GM12878 (cell line): ENCODE measurements at regions not wholly inside any gene's neighbourhood (a gene's known extent, or its start where the extent isn't known, plus 50 kb on each side); places are given as distances from the start of the nearest gene placed in this dataset.

Experiments used
- ATAC-seq: fragments of 200-7000 bp; cut with Tn5 transposase; 3 replicates; pipeline ENCODE4 v1.9.1; 2020; ENCODE audit warnings: mild to moderate bottlenecking, moderate library complexity
- BruUV-seq: library from RNA; stranded (reverse); fragments of 400-500 nt; replicated peaks from 2 replicates; lab custom pipeline; 2021; lab: Mats Ljungman, UMichigan
- CTCF ChIA-PET: fragments of 300-600 bp; sonication (Branson Sonifier 250); formaldehyde crosslinking; extraction: SDS; loops from one replicate; lab custom pipeline; 2021; ENCODE audit warnings: inconsistent platforms; lab: Yijun Ruan, JAX
- POLR2A ChIA-PET: fragments of 350-600 bp; formaldehyde crosslinking; extraction: SDS; loops from one replicate; lab custom pipeline; 2021; ENCODE audit warnings: inconsistent platforms; lab: Charles Lee
- RAD21 ChIA-PET: fragments of 300-600 bp; sonication (Branson Sonifier 250); formaldehyde crosslinking; loops from one replicate; lab custom pipeline; 2023; ENCODE audit warnings: antibody characterized with exemption; ENCODE audit not compliant: unreplicated experiment; lab: Charles Lee
- SMC1A ChIA-PET: fragments of 300-600 bp; sonication (Branson Sonifier 250); formaldehyde crosslinking; loops from one replicate; lab custom pipeline; 2023; ENCODE audit not compliant: unreplicated experiment, uncharacterized antibody; lab: Charles Lee
- DNase-seq: peaks from one replicate; pipeline ENCODE4 v3.0.0-alpha.2; 2011; ENCODE audit warnings: low read depth, low spot score
- FAIRE-seq: peaks from 3 replicates; lab custom pipeline; 2011; peaks lifted over from hg19 to GRCh38; lab: Jason Lieb, UNC
- H2AFZ ChIP-seq: 2 replicates; pipeline ENCODE4 v1.6.0; 2011; ENCODE audit warnings: low read depth, low read length, control low read depth; ENCODE audit not compliant: control insufficient read depth
- H3K27ac ChIP-seq: 2 replicates; pipeline ENCODE4 v1.5.1; 2011; ENCODE audit warnings: control low read depth; ENCODE audit not compliant: control insufficient read depth, insufficient read depth
- H3K27me3 ChIP-seq, 2 experiments: replicated peaks in 1 of 2; 2 replicates each; pipeline versions ENCODE4 v1.6.0 to v1.6.1; 2011; ENCODE audit warnings: low read length in 1 of 2; ENCODE audit not compliant: control insufficient read depth in 2 of 2, insufficient read depth in 2 of 2
- H3K36me3 ChIP-seq, 2 experiments: 2 replicates each; pipeline ENCODE4 v1.5.1; 2011; ENCODE audit warnings: low read length in 1 of 2; ENCODE audit not compliant: control insufficient read depth in 2 of 2, insufficient read depth in 2 of 2
- H3K4me1 ChIP-seq: 2 replicates; pipeline ENCODE4 v1.6.1; 2011; ENCODE audit warnings: mild to moderate bottlenecking, low read length, moderate library complexity, mixed read lengths; ENCODE audit not compliant: control insufficient read depth, insufficient read depth
- H3K4me2 ChIP-seq: 2 replicates; pipeline ENCODE4 v1.6.0; 2011; ENCODE audit warnings: control low read depth; ENCODE audit not compliant: control insufficient read depth, insufficient read depth
- H3K4me3 ChIP-seq: fragments of 200-600 bp; sonication (generic); 2 replicates; pipeline ENCODE4 v1.5.1; 2016
- H3K79me2 ChIP-seq: 2 replicates; pipeline ENCODE4 v1.6.0; 2011; ENCODE audit warnings: low read length; ENCODE audit not compliant: control insufficient read depth, insufficient read depth
- H3K9ac ChIP-seq: 2 replicates; pipeline ENCODE4 v1.8.0; 2011; ENCODE audit warnings: low read length, control low read depth, mixed read lengths; ENCODE audit not compliant: control insufficient read depth, insufficient read depth
- H3K9me3 ChIP-seq: replicated peaks from 3 replicates; pipeline ENCODE4 v1.5.1; 2011; ENCODE audit warnings: mild to moderate bottlenecking, low read length; ENCODE audit not compliant: control insufficient read depth, insufficient read depth
- H4K20me1 ChIP-seq: 2 replicates; pipeline ENCODE4 v1.6.0; 2011; ENCODE audit not compliant: control insufficient read depth, insufficient read depth
- BMI1 ChIP-seq: fragments of 450-650 bp; IDR thresholded peaks from 2 replicates; pipeline ENCODE4 v1.6.1; 2016; ENCODE audit warnings: mild to moderate bottlenecking, moderate library complexity, borderline replicate concordance
- CBX5 ChIP-seq: sonication (generic); IDR thresholded peaks from 2 replicates; pipeline ENCODE4 v1.6.1; 2016; ENCODE audit warnings: low read depth, moderate library complexity, mild to moderate bottlenecking, inconsistent platforms
- ESRRA ChIP-seq: IDR thresholded peaks from 2 replicates; pipeline ENCODE4 v1.6.1; 2012; ENCODE audit warnings: mild to moderate bottlenecking, low read length, improper control_type of control experiment
- FOXK2 ChIP-seq: fragments of 450-650 bp; IDR thresholded peaks from 2 replicates; pipeline ENCODE4 v1.6.1; 2017; ENCODE audit warnings: mild to moderate bottlenecking, moderate library complexity
- HDAC6 ChIP-seq: fragments of 200-600 bp; sonication (generic); IDR thresholded peaks from one replicate; pipeline ENCODE4 v1.8.0; 2017; ENCODE audit warnings: antibody characterized with exemption; ENCODE audit not compliant: unreplicated experiment
- IKZF2 ChIP-seq, 2 experiments: fragments of 450-650 bp; IDR thresholded peaks; 2 replicates each; pipeline ENCODE4 v1.6.1; 2017; ENCODE audit warnings: mild to moderate bottlenecking in 2 of 2, moderate library complexity in 2 of 2
- JUNB ChIP-seq: IDR thresholded peaks from 2 replicates; pipeline ENCODE4 v1.6.1; 2016; ENCODE audit warnings: antibody characterized with exemption, mild to moderate bottlenecking
- MYC ChIP-seq: IDR thresholded peaks from 2 replicates; pipeline ENCODE4 v1.6.1; 2011; ENCODE audit warnings: mild to moderate bottlenecking, low read length, moderate library complexity, inconsistent platforms; ENCODE audit not compliant: insufficient read depth, insufficient replicate concordance, insufficient read length, severe bottlenecking
- SMAD1 ChIP-seq: fragments of 450-650 bp; IDR thresholded peaks from 2 replicates; pipeline ENCODE4 v1.6.1; 2018; ENCODE audit warnings: mild to moderate bottlenecking, low read depth; ENCODE audit not compliant: partially characterized antibody
- SP1 ChIP-seq: IDR thresholded peaks from one replicate; pipeline ENCODE4 v1.6.1; 2011; ENCODE audit warnings: low read depth, low read length
- ZNF274 ChIP-seq: IDR thresholded peaks from one replicate; pipeline ENCODE4 v1.8.0; 2011; ENCODE audit not compliant: insufficient read length, insufficient read depth
- ZNF592 ChIP-seq: fragments of 450-650 bp; IDR thresholded peaks from 2 replicates; pipeline ENCODE4 v1.6.1; 2017; ENCODE audit warnings: mild to moderate bottlenecking, moderate library complexity
- WGBS: methylation state at CpG from one replicate; pipeline ENCODE4 v1.1.6; 2016; ENCODE audit warnings: low lambda C conversion rate; ENCODE audit not compliant: insufficient replicate concordance, insufficient coverage; ENCODE audit errors: missing lambda C conversion rate; 5-methylcytosine and 5-hydroxymethylcytosine counted together
- in situ Hi-C: fragments of 300-500 bp; cut with MboI; formaldehyde crosslinking; loops from 9 replicates; pipeline ENCODE4 v1.14.3; 2018; ENCODE audit warnings: mixed read lengths
- intact Hi-C: fragments of 100-400 bp; cut with micrococcal nuclease; formaldehyde crosslinking; loops from one replicate; pipeline ENCODE4 v1.14.2; 2022; ENCODE audit not compliant: unreplicated experiment
- TF ChIP-seq, protein P1 (sequence below): fragments of 450-650 bp; IDR thresholded peaks from 2 replicates; pipeline ENCODE4 v1.6.1; 2017; ENCODE audit warnings: mild to moderate bottlenecking, low read depth, inconsistent platforms; ENCODE audit not compliant: poor library complexity, severe bottlenecking
- TF ChIP-seq, protein P2 (sequence below): IDR thresholded peaks from 2 replicates; pipeline ENCODE4 v1.6.1; 2012; ENCODE audit warnings: low read depth, low read length, improper control_type of control experiment

DNA sequence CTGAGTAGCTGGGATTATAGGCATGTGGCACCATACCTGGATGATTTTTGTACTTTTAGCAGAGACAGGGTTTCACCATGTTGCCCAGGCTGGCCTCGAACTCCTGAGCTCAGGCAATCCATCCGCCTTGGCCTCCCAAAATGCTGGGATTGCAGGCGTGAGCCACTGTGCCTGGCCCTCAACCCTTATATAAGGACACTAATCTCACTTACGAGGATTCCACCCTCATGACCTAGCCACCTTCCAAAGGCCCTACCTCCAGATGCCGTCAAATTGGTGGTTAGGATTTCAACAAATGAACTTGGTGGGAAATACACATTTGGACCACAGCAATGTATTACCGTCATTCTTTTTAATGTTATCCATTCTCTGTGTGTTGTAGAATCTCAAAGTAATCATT, 61.0 kb downstream of the ING1 start:
- Histone ChIP-seq H3K4me1 (no peaks in the 10 kb centered on the region), H3K27ac (no peak overlapping the region), H3K4me2 (no peak overlapping the region), H2AFZ (no peak overlapping the region), H3K9ac (no peak overlapping the region), H3K36me3 (no peaks in the 10 kb centered on the region), H3K27me3 (no peaks in the 10 kb centered on the region), H4K20me1 (no peaks in the 10 kb centered on the region), H3K9me3 (no peaks in the 10 kb centered on the region), H3K79me2 (no peaks in the 10 kb centered on the region), H3K4me3 (no peak overlapping the region)
- BruUV-seq = no TSS peak
- CTCF ChIA-PET = no interaction called here
- POLR2A ChIA-PET = no interaction called here
- DNase-seq (no peak), ATAC-seq (no peak), FAIRE-seq (no peak)
- intact Hi-C loops (no loop called here), in situ Hi-C loops (no loop called here)
- SMC1A ChIA-PET = no interaction called here
- whole genome bisulfite sequencing = 42% methylated on average over 5 of the region's 6 CpGs
- RAD21 ChIA-PET = no interaction called here
- TF ChIP-seq BMI1 (no peak), IKZF2 (IDR thresholded peaks at IDR 0.05) (no peak), HDAC6 (no peak), JUNB (no peak), MYC (no peak), ESRRA (no peak), FOXK2 (no peak), ZNF592 (no peak), CBX5 (no peak), SMAD1 (no peak), ZNF274 (no peak), SP1 (no peak)
- TF ChIP-seq, protein P1, sequence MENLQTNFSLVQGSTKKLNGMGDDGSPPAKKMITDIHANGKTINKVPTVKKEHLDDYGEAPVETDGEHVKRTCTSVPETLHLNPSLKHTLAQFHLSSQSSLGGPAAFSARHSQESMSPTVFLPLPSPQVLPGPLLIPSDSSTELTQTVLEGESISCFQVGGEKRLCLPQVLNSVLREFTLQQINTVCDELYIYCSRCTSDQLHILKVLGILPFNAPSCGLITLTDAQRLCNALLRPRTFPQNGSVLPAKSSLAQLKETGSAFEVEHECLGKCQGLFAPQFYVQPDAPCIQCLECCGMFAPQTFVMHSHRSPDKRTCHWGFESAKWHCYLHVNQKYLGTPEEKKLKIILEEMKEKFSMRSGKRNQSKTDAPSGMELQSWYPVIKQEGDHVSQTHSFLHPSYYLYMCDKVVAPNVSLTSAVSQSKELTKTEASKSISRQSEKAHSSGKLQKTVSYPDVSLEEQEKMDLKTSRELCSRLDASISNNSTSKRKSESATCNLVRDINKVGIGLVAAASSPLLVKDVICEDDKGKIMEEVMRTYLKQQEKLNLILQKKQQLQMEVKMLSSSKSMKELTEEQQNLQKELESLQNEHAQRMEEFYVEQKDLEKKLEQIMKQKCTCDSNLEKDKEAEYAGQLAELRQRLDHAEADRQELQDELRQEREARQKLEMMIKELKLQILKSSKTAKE = no peak
- TF ChIP-seq, protein P2, sequence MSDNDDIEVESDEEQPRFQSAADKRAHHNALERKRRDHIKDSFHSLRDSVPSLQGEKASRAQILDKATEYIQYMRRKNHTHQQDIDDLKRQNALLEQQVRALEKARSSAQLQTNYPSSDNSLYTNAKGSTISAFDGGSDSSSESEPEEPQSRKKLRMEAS = no peak
